K562 (cell line): ENCODE measurements at regions not wholly inside any gene's neighbourhood (a gene's known extent, or its start where the extent isn't known, plus 50 kb on each side); places are given as distances from the start of the nearest gene placed in this dataset.

Experiments used
- BCLAF1 ChIP-seq, 2 experiments: fragments of 450-650 bp in 1 of 2; IDR thresholded peaks; 2 replicates each; pipeline ENCODE4 v1.6.1; 2011 to 2017; ENCODE audit warnings: low read depth in 2 of 2, antibody characterized with exemption in 1 of 2, borderline replicate concordance in 1 of 2, low read length in 1 of 2, mild to moderate bottlenecking in 1 of 2, mixed read lengths in 1 of 2; ENCODE audit not compliant: control insufficient read depth in 1 of 2
- BRF2 ChIP-seq: IDR thresholded peaks from 3 replicates; pipeline ENCODE4 v1.6.1; 2011; ENCODE audit warnings: borderline replicate concordance, mild to moderate bottlenecking; ENCODE audit not compliant: insufficient read length, insufficient read depth
- ELK1 ChIP-seq: sonication (generic); formaldehyde crosslinking; IDR thresholded peaks from 2 replicates; pipeline ENCODE4 v1.8.1; 2022; ENCODE audit warnings: missing genetic modification reagents
- FIP1L1 ChIP-seq: fragments of 200-400 bp; formaldehyde crosslinking; IDR thresholded peaks from 2 replicates; pipeline ENCODE4 v1.6.1; 2018; ENCODE audit warnings: mild to moderate bottlenecking, low read depth, low read length; ENCODE audit not compliant: poor library complexity, severe bottlenecking
- GABPA ChIP-seq: fragments of 200-800 bp; sonication (Bioruptor generic); conservative IDR thresholded peaks from 2 replicates; pipeline ENCODE4 v1.6.1; 2016; ENCODE audit warnings: low read depth, missing genetic modification characterization, missing compliant biosample characterization
- HNRNPL ChIP-seq: fragments of 200-400 bp; formaldehyde crosslinking; IDR thresholded peaks from 2 replicates; pipeline ENCODE4 v1.6.1; 2017; ENCODE audit warnings: low read depth, mild to moderate bottlenecking, low read length
- MBD2 ChIP-seq: sonication (generic); IDR thresholded peaks from 2 replicates; pipeline ENCODE4 v1.6.1; 2016; ENCODE audit warnings: low read depth, borderline replicate concordance
- MLLT1 ChIP-seq, 2 experiments: fragments of 450-650 bp; IDR thresholded peaks; 2 replicates each; pipeline ENCODE4 v1.6.1; 2016
- NFIX ChIP-seq: fragments of 250-450 bp; sonication (Bioruptor Pico); IDR thresholded peaks from 2 replicates; pipeline ENCODE4 v1.4.0; 2020; ENCODE audit warnings: low read depth, mild to moderate bottlenecking, moderate library complexity
- OTX1 ChIP-seq: fragments of 450-650 bp; formaldehyde crosslinking; IDR thresholded peaks from 2 replicates; pipeline ENCODE4 v1.4.0; 2022; ENCODE audit warnings: mild to moderate bottlenecking
- PKNOX1 ChIP-seq: fragments of 450-650 bp; IDR thresholded peaks from 2 replicates; pipeline ENCODE4 v1.6.1; 2016
- RAD21 ChIP-seq, 2 experiments: fragments of 250-450 bp in 1 of 2; fragments of 450-650 bp in 1 of 2; sonication (Bioruptor Pico) in 1 of 2; formaldehyde crosslinking in 1 of 2; IDR thresholded peaks in 1 of 2; conservative IDR thresholded peaks in 1 of 2; 2 replicates each; pipeline versions ENCODE4 v1.4.0 to v1.8.0; 2020 to 2022; ENCODE audit warnings: mild to moderate bottlenecking in 2 of 2, moderate library complexity in 1 of 2
- TAL1 ChIP-seq: fragments of 450-650 bp; IDR thresholded peaks from 2 replicates; pipeline ENCODE4 v1.6.1; 2016; ENCODE audit warnings: mild to moderate bottlenecking
- ZNF121 ChIP-seq: sonication (generic); formaldehyde crosslinking; conservative IDR thresholded peaks from 2 replicates; pipeline ENCODE4 v1.8.0; 2022; ENCODE audit warnings: missing genetic modification reagents
- ZNF175 ChIP-seq: fragments of 200-800 bp; sonication (Bioruptor generic); IDR thresholded peaks from 2 replicates; pipeline ENCODE4 v1.6.1; 2016; ENCODE audit warnings: low read depth, mild to moderate bottlenecking, missing genetic modification characterization, missing compliant biosample characterization
- ZNF77 ChIP-seq: fragments of 250-450 bp; sonication (Bioruptor Pico); IDR thresholded peaks from 2 replicates; pipeline ENCODE4 v1.5.0; 2020
- ZNF778 ChIP-seq: fragments of 450-650 bp; formaldehyde crosslinking; IDR thresholded peaks from 2 replicates; pipeline ENCODE4 v1.4.0; 2020; ENCODE audit warnings: mild to moderate bottlenecking, moderate library complexity

GRCh38 chr16:85296859-85297660 lies 184.8 kb upstream of the CIBAR2 start (continued):
- TF ChIP-seq ELK1 (CRISPR knock-in tag) (no peak), FIP1L1 (no peak), ZNF77 (CRISPR knock-in tag) (no peak), PKNOX1 (peak; percentile 85), ZNF778 (no peak), MLLT1 (IDR thresholded peaks at IDR 0.05) (no peak), ZNF175 (CRISPR knock-in tag) (no peak), MBD2 (no peak), BCLAF1 (IDR thresholded peaks at IDR 0.05; ENCODE audit: borderline replicate concordance in 1 of 2, control insufficient read depth in 1 of 2, low read depth in 2 of 2, low read length in 1 of 2) (no peak), RAD21 (CRISPR knock-in tag; conservative IDR thresholded peaks at IDR 0.05 in 1 of 2, IDR thresholded peaks at IDR 0.05 in 1 of 2) (peak; percentile 29 to 66; a peak in 3 of 4 replicates), HNRNPL (no peak), OTX1 (no peak), TAL1 (no peak), GABPA (tag) (no peak), ZNF121 (CRISPR knock-in tag) (no peak), NFIX (CRISPR knock-in tag) (no peak), BRF2 (no peak)
